HG03378 (cell line): ENCODE measurements at regions not wholly inside any gene's neighbourhood (a gene's known extent, or its start where the extent isn't known, plus 50 kb on each side); places are given as distances from the start of the nearest gene placed in this dataset.

Experiments used
- ATAC-seq: cut with Tn5 transposase; IDR thresholded peaks from one replicate; pipeline ENCODE4 v1.9.1; 2021; ENCODE audit warnings: mild to moderate bottlenecking, moderate library complexity; ENCODE audit not compliant: unreplicated experiment

- no peak for ATAC-seq
These were observed 188.8 kb upstream of the TECRL start for GRCh38 chr4:64598066-64598465.

GRCh38 chr4:64594723-64595122 is 185.5 kb upstream of the TECRL start:
- no peak for ATAC-seq

GRCh38 chr4:64588507-64588906 is 179.3 kb upstream of the TECRL start:
- ATAC-seq: no peak

- peak; percentile 59 for ATAC-seq
These were observed 175.8 kb upstream of the TECRL start for GRCh38 chr4:64584981-64585557.

GRCh38 chr4:64584125-64584524 is 174.9 kb upstream of the TECRL start:
- no peak for ATAC-seq

- ATAC-seq: no peak
These were observed 173.2 kb upstream of the TECRL start for GRCh38 chr4:64582492-64582891.

GRCh38 chr4:64581422-64581821 is 172.2 kb upstream of the TECRL start:
- no peak for ATAC-seq

- ATAC-seq: no peak
These were observed 154.9 kb upstream of the TECRL start for GRCh38 chr4:64564126-64564525.

GRCh38 chr4:64559571-64559970 is 150.3 kb upstream of the TECRL start:
- ATAC-seq: no peak

GRCh38 chr4:64551125-64551524 is 141.9 kb upstream of the TECRL start:
- ATAC-seq: no peak

GRCh38 chr4:64545593-64545992 is 136.3 kb upstream of the TECRL start:
- ATAC-seq: no peak

GRCh38 chr4:64539234-64539849 is 130.1 kb upstream of the TECRL start:
- ATAC-seq: peak; percentile 93

GRCh38 chr4:64538219-64538618 is 129.0 kb upstream of the TECRL start:
- no peak for ATAC-seq

GRCh38 chr4:64533637-64534036 is 124.4 kb upstream of the TECRL start:
- no peak for ATAC-seq

- no peak for ATAC-seq
These were observed 123.9 kb upstream of the TECRL start for GRCh38 chr4:64533159-64533558.

- no peak for ATAC-seq
These were observed 111.2 kb upstream of the TECRL start for GRCh38 chr4:64520421-64520820.

- ATAC-seq: no peak
These were observed 109.3 kb upstream of the TECRL start for GRCh38 chr4:64518600-64518999.

GRCh38 chr4:64516176-64516575 is 106.9 kb upstream of the TECRL start:
- no peak for ATAC-seq

GRCh38 chr4:64508089-64508488 is 98.8 kb upstream of the TECRL start:
- ATAC-seq: no peak

GRCh38 chr4:64503945-64504675 is 94.9 kb upstream of the TECRL start:
- ATAC-seq: no peak

- no peak for ATAC-seq
These were observed 94.2 kb upstream of the TECRL start for GRCh38 chr4:64503416-64503815.

- ATAC-seq: no peak
These were observed 88.2 kb upstream of the TECRL start for GRCh38 chr4:64497491-64497890.
